OCI-LY7 (cell line): ENCODE measurements at regions not wholly inside any gene's neighbourhood (a gene's known extent, or its start where the extent isn't known, plus 50 kb on each side); places are given as distances from the start of the nearest gene placed in this dataset.

ENCODE experiments used
- CTCF ChIP-seq: fragments of 200-600 bp; sonication (generic); conservative IDR thresholded peaks from 2 replicates; pipeline ENCODE4 v1.5.1; 2014; ENCODE audit warnings: mild to moderate bottlenecking, antibody characterized with exemption, low read length, moderate library complexity, mixed read lengths
- EZH2phosphoT487 ChIP-seq: fragments of 200-600 bp; sonication (generic); IDR thresholded peaks from 2 replicates; pipeline ENCODE4 v1.6.1; 2018; ENCODE audit warnings: low read depth, borderline replicate concordance, mild to moderate bottlenecking, mixed run types, antibody characterized with exemption, low read length, moderate library complexity, mixed read lengths

GRCh38 chr10:36681751-36682632 is 443.4 kb upstream of the ANKRD30A start:
- no peak for TF ChIP-seq CTCF
- no peak for TF ChIP-seq EZH2phosphoT487
